ENCODE measurements at regions not wholly inside any gene's neighbourhood (a gene's known extent, or its start where the extent isn't known, plus 50 kb on each side); places are given as distances from the start of the nearest gene placed in this dataset.

GRCh38 chr12:91353266-91353665 is 170.6 kb upstream of the DCN start:
- DNase-seq (ENCODE audit: low read depth): no peak

GRCh38 chr12:91349476-91349875 is 166.9 kb upstream of the DCN start:
- no peak for DNase-seq (ENCODE audit: low read depth)

DNA sequence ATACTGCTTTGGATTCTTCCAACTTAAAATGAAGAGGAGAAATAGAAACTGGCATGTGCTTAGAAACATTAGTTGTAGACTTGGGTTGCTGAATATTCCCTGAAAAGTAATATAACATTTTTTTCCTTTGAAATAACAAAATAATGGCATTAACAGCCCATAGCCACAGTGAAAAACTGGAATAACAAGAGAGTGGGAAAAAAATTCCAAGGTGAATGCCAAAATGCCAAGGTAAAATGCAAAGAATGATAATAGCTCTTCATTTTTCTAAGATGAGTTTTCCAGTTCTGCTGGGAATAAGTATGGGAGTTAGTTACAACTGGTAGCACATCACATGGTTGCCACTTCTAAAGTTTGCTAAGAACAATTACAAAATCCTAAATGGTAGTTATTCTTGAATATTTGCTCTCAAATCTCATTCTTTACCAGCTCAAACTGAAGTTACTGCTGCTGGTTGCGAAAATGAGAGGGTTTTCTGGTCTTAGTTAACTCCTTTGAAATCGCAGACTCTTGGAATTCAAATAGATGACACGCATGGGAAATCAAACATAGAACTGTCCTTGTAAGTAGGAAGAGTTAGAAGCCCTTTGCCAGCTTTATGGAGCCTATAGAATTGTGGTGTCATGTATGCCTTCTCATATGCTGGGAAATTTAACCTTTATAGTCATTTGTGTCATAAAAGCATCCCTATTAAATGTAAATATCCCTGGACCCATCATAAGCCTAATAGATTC is 165.0 kb upstream of the DCN start:
- no peak for DNase-seq (ENCODE audit: low read depth)

DNA sequence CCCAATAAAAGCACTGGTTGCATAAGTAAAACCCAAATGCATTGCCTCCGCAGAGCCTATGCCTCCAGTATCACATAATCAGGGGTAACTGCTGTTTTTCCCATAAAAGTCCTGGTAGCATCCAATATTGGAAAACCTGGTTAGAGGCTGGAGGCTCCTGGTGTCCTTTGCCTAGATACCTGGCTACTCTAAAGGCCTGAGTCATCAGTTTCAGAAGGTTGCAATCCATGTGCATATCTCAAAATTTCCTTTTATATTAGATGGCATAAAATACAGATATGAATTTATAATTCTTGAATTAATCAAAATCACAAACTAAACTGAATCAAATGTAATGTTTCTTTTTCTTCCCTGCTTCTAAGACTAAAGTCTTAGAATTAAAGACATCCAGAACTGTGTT is 164.2 kb upstream of the DCN start:
- DNase-seq (ENCODE audit: low read depth): no peak

GRCh38 chr12:91344408-91344807 is 161.8 kb upstream of the DCN start:
- no peak for DNase-seq (ENCODE audit: low read depth)

DNA sequence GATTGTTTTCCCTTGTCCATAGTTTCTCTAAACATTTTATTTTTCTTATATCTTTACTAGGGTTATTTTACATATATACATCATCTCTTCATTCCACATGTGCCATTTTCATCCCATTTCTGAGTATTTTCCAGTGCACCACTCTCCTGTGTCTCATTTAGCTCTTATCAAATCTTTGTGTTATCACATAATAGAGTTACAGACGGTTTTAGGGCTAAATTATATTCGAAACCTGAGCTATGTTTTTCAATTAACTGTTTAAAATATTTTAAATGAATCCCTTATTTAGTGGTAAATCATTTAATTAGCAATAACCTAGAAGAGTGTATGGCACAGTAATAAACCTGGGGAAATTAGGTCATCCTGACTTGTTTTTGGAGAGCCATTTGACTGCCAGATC is 160.4 kb upstream of the DCN start:
- no peak for DNase-seq (ENCODE audit: low read depth)

GRCh38 chr12:91339106-91339505 is 156.5 kb upstream of the DCN start:
- no peak for DNase-seq (ENCODE audit: low read depth)

- no peak for DNase-seq (ENCODE audit: low read depth)
Measured at GRCh38 chr12:91335699-91336098, 153.1 kb upstream of the DCN start.

DNA sequence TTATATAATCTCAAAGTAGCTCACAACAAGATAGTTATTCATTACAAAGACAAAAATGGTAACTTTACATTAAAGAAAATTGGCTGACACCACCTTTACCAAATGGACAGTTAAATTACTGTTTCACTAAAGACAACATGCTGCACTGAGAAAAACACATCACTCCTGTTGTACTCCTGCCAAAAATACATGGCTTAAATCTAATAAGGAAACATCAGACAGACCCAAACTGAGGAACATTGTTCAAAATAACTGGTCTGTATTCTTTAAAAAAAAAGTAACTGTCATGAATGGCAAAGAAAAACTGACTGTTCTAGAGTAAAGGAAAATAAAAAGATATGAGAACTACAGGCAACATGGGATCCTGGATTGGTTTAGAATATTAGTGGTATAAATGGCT is 151.3 kb upstream of the DCN start:
- no peak for DNase-seq (ENCODE audit: low read depth)

GRCh38 chr12:91332302-91332701 is 149.7 kb upstream of the DCN start:
- DNase-seq (ENCODE audit: low read depth): no peak

GRCh38 chr12:91331371-91331770 is 148.8 kb upstream of the DCN start:
- DNase-seq (ENCODE audit: low read depth): no peak

- no peak for DNase-seq (ENCODE audit: low read depth)
Measured at GRCh38 chr12:91328451-91328850, 145.8 kb upstream of the DCN start.

DNA sequence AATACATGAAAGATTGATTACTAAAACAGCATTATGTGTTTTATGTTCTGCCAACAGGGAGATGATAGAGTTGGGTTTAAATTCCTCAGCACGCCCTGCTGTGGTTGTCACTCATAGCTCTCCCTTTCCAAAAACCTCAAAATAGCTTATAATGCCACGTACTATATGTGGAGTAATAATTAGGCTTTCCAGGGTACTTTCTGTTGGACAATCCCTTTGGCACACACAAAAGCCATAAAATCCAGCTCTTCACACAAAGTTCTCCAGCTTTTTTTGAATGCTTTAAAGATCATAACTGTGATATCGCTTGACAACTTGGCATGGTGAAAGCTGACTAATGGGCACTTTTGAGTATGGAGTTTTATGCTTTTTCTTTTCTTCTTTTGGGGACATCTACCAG is 145.3 kb upstream of the DCN start:
- no peak for DNase-seq (ENCODE audit: low read depth)

GRCh38 chr12:91327131-91327530 is 144.5 kb upstream of the DCN start:
- no peak for DNase-seq (ENCODE audit: low read depth)

DNA sequence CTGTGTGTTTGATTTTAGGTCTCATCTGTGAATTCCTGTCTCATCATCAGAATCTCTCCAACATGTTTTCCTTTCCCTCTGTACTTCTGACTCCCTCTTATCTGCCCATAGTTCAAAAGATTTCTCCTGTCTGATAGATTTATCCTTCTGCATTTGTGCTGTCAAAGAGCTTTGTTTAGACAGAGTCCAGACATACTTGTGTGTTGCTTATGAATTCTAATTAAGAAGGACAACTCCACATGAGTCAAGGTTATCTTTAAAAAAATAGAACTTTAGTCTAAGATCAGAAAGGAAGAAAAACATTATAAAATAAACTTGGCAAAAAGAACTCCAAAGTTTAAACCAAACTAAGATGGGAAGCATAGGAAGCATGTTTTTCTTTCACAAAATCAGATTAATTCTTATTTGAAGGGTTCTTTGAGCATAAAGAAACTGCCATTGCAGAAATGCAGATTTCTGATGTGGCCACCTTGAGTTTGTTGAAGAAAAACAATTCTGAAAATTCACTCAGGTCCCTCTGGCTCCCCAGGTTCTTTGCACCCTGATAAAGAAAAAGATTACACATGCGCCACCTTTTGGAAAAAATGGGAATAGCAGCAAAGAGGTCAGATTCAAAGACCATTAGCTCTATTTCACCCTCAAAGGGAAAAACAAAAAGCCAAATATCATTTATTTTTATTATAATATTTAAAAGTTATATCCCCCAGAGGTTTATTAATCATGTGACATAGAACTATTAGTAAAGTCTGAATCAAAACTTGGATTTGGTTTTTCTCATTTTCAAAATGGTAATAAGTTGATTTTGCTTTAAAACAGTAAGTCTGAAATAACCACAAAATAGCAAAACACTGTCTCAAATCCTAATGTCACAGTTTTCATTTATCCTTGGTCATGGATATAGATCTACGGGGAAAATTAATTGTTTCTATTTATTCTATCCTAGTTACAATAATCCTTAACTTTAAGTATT is 143.7 kb upstream of the DCN start:
- DNase-seq (ENCODE audit: low read depth): peak; percentile 12

GRCh38 chr12:91320999-91321398 is 138.4 kb upstream of the DCN start:
- no peak for DNase-seq (ENCODE audit: low read depth)

DNA sequence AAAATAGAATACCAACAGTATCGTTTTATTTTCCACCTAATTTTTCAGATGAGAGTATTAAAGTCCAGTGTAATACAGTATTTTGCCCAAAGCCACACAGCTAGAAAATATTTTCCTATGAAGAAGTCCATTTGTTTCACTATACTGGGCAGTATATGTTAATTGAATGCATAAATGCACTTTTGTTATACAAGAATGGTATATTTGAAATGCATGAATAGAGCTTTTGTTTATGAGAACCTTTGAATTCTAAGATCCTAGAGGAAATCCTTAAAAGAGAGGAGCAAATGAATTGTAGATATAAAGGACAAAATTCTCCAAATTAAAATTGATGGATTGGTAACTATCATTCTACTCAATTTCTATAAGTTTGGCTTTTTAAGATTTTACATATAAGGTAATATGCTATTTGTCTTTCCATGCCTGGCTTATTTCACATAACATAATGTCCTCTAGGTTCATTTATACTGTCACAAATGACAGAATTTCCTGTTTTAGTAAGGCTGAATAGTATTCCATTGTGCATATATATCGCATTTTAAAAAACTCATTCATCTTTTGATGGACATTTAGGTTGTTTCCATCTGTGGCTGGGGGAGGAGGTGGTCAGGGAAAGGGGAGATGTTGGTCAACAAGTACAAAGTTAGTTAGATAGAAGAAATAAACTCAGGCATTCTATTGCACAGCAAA is 136.6 kb upstream of the DCN start:
- no peak for DNase-seq (ENCODE audit: low read depth)

DNA sequence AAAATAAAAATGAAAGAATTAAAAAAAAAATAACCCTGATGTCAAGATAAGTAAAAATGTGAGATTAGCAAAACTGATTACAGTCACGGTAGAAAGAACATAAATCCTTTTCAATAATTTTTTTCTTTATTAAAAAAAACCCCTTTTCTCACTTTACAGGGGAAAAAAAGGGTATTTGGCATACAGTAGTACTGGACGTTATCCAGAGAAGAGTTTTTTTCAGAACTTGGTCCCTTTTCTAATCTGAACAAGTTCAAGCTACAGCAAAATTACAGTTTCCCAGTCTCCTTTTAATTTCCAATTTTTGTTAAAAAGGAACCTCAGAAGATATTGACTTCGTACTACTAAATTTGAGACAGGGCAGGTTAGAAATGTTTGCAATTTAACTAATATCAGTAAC is 134.7 kb upstream of the DCN start:
- no peak for DNase-seq (ENCODE audit: low read depth)

DNA sequence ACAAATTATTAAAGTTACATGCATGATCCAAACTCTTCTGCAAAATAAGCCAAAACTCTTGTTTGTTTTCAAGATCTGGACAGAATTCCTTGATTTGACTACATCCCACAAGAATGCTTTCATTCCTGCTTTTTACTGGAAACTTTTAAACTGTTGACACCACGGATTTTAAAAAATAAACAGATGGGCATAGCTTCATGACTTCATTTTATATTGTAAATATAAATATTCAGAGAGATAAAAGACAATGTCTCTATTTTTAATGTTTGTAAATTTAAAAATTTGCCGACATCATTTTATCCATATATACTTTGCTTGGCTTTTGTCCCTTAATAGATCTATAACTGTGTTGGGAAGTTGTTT is 134.3 kb upstream of the DCN start:
- no peak for DNase-seq (ENCODE audit: low read depth)

GRCh38 chr12:91316161-91316906 is 133.7 kb upstream of the DCN start:
- DNase-seq (ENCODE audit: low read depth): no peak

- DNase-seq (ENCODE audit: low read depth): no peak
Measured at GRCh38 chr12:91311081-91311480, 128.5 kb upstream of the DCN start.

GRCh38 chr12:91309450-91309849 is 126.8 kb upstream of the DCN start:
- DNase-seq (ENCODE audit: low read depth): no peak
